GM19240 (cell line): ENCODE measurements at regions not wholly inside any gene's neighbourhood (a gene's known extent, or its start where the extent isn't known, plus 50 kb on each side); places are given as distances from the start of the nearest gene placed in this dataset.

ENCODE experiments used
- DNase-seq: peaks from one replicate; pipeline ENCODE4 v3.0.0; 2011; ENCODE audit warnings: low spot score; ENCODE audit not compliant: insufficient read length

- no peak for DNase-seq
Measured at GRCh38 chr19:13606156-13606555, 99.9 kb upstream of the CACNA1A start.

DNA sequence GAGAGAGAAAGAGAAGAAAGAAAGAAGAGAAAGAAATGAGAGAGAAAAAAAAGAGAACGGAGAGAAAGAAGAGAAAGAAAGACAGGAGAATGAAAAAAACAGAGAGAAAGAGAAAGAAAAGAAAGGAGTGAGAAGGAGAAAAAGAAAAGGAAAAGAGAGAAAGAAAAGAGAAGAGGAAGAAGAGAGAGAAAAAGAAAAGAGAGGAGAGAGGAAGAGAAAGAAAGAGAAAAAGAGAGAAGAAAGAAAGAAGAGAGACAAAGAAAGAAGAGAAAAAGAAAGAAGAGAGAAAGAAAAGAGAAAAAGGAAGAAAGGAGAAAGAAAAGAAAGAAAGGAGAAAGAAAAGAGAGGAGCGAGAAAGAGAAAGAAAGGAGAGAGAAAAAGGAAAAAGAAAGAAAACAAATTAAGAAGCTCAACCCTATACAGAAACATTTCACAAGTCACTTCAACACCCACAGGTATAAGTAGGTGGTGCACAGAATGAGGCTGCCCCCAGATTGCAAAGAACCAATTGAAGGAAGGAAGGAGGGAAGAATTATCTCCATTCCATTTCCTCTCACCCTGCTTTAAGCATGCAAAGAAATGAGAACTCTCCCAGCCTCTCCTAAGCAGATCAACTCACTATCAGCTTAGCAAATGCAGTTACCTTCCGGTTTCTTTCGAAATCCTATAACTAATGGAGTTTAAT is 98.8 kb upstream of the CACNA1A start:
- DNase-seq: no peak

- no peak for DNase-seq
Measured at GRCh38 chr19:13600802-13601201, 94.5 kb upstream of the CACNA1A start.

DNA sequence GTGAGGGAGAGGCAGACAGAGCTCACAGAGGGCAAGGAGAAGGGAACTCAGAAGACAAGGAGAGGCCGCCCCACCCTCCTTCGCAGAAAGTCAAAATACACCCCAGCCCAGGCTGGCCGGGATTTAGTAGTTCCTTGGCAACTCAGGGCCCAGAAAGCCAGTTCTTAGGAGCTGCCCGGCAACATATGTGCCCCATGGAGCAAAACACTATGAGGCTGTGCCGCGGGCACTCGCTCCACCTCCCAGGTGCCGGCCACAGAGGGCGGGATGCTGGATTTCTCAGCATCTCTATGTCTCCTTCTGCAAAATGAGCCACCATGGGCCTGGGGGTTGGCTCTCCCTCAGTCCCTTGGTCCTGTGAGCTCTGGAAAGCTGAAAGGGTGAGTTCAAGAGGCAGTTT is 93.8 kb upstream of the CACNA1A start:
- DNase-seq: no peak

GRCh38 chr19:13599681-13600080 is 93.4 kb upstream of the CACNA1A start:
- no peak for DNase-seq

DNA sequence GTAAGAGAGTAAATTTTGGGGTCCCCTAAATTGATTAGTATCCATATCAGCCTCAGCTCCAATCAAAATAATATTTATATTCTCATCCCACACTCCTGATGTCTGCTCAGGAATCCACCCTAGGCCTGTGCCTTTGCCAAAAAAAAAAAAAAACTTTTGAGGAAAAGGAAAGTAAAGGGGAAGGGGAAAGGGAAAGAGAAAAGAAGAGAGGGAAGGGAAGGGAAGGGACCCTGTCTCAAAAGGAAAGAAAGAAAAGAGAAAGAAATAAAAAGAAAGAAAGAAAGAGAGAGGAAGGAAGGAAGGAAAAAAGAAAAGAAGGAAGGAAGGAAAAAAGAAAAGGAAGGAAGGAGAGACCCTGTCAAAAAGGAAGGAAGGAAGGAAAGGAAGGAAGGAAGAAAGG is 91.8 kb upstream of the CACNA1A start:
- DNase-seq: no peak

DNA sequence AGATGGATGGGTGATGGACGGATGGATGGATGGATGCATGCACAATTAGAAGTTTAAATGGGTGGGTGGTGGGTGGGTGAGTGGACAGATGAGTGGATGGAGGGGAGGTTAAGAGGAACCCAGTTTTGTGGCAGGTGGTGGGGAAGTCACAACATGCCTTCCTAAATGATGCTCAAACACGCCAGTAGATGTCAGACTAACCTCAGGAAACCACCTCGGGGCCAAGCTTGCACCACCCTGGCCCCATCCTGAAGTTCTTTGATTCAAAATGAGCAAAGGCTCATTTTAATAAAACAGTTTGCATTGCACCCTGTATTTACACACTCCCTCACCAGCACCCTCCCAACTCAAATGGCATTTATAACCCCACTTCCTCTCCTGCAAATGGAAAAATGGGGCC is 91.4 kb upstream of the CACNA1A start:
- DNase-seq: peak; percentile 76

GRCh38 chr19:13588957-13589833 is 82.9 kb upstream of the CACNA1A start:
- DNase-seq: peak; percentile 35

DNA sequence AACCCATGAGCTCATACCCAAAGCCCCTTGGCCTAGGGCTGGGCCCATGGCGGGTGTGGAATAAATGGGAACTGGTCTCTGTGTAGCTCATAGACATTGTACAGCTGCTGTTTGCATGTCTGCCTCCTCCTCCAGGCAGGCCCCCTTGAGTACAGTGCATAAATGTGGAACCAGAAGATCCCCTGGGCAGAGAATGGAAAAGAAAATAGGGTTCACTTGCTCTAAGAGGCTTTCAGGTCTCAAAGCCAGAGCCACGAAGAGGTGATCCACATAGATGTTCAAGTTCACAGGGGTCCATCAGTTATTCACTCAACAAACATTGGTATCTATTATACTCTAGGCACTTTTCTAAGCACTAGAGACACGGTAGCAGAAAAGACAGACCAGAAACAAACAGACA is 79.2 kb upstream of the CACNA1A start:
- DNase-seq: no peak

DNA sequence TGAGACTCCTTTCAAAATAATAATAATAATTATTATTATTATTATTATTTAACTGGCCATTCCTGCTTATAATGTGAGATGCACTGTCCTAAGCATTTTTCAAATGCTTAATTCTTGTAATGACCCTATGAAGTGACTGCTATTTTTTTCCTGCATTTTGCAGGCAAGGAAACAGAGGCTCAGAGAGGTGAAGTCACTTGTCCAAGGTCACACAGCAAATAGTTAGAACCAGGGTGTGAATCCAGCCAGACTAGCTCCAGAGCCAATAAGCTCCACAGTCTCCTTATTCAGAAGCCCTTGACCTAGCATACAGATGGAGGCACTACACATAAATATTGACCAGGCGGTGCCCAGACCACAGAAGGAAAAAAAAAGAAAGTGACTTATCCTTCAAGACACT is 77.5 kb upstream of the CACNA1A start:
- DNase-seq: no peak

- DNase-seq: no peak
Measured at GRCh38 chr19:13583114-13583513, 76.8 kb upstream of the CACNA1A start.

DNA sequence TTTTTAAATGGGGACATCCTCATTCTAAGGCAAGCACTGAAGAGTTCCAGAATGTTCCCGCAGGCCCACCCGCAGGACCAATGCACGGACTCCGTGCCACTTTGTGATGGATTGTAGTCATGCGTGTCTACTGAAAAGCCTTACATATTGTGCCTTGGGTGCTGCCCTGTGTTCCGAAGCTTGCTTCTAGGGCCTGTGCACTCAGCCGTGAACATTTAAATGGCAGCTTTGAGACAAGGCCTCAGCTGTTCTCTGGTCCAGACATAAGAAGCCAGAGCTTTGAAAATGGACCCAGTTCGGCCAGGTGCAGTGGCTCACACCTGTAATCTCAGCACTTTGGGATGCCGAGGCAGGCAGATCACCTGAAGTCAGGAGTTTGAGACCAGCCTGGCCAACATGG is 75.3 kb upstream of the CACNA1A start:
- no peak for DNase-seq

DNA sequence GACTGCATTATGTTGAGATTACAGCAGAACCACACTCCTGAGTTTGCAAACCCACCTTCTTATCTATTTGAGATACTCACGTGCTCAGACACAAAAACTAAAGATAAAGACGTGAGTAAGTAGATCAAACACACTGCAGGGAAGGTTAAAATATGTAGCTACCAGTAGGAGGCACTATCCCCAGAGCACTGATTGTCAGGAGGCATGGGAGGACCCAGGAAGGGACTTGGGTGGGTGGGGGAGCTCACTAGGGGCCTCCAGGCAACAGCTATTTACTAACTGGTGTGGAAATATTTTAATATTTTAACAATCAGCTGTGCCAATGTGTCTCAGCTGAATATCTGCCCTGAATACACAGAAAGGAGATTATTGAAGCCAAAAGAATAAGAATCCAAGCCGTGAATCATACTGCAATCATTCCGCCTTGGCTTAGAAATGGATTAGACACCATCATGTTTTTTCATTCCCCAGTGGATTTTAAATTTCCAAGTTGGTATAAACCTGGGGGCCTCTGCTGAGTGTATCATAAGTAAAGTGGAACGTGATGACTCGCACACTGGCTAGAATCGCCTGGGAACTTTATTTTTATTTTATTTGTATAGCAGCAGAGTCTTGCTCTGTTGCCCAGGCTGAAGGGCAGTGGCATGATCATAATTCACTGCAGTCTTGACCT is 73.2 kb upstream of the CACNA1A start:
- no peak for DNase-seq

- DNase-seq: no peak
Measured at GRCh38 chr19:13576726-13577125, 70.4 kb upstream of the CACNA1A start.

DNA sequence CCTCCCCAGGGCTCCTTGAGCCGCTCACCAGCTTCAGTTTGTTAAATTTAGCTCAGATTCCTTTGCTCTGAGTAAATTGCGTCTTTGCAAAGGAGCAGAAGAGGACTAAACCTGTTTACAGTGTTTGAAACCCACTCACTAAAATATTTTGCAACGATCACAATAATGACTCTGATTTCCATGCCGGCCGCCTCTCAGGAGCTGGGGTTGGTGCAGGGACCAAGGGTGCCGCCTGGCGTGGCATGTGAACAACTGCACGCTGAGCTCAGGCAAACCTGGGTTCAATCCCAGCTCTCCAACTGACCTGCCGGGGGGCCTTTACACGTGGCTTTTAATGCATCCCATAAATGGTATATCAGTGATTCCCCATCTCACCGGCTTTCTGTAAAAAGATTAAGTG is 68.7 kb upstream of the CACNA1A start:
- DNase-seq: no peak

- no peak for DNase-seq
Measured at GRCh38 chr19:13573056-13573667, 66.9 kb upstream of the CACNA1A start.

DNA sequence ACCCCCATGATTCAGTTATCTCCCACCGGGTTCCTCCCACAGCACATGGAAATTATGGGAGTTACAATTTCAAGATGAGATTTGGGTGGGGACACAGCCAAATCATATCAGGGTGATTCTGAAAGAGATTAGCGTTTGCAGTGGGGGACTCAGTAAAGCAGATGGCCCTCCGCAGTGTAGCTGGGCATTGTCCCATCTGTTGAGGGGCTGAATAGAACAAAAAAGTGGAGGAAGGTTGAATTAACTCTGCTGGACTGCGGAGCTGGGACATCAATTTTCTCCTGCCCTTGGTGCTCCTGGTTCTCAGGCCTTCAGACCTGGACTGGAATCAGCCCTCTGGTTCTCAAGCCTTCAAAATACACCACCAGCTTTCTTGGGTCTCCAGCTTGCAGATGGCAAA is 55.2 kb upstream of the CACNA1A start:
- no peak for DNase-seq

GRCh38 chr19:13557756-13558398 is 51.6 kb upstream of the CACNA1A start:
- DNase-seq: no peak

- no peak for DNase-seq
Measured at GRCh38 chr19:13556552-13556951, 50.3 kb upstream of the CACNA1A start.
